GM12878 (cell line): ENCODE measurements at regions not wholly inside any gene's neighbourhood (a gene's known extent, or its start where the extent isn't known, plus 50 kb on each side); places are given as distances from the start of the nearest gene placed in this dataset.

Experiments used
- ATAC-seq: fragments of 200-7000 bp; cut with Tn5 transposase; 3 replicates; pipeline ENCODE4 v1.9.1; 2020; ENCODE audit warnings: mild to moderate bottlenecking, moderate library complexity
- BruUV-seq: library from RNA; stranded (reverse); fragments of 400-500 nt; replicated peaks from 2 replicates; lab custom pipeline; 2021; lab: Mats Ljungman, UMichigan
- CTCF ChIA-PET: fragments of 300-600 bp; sonication (Branson Sonifier 250); formaldehyde crosslinking; extraction: SDS; loops from one replicate; lab custom pipeline; 2021; ENCODE audit warnings: inconsistent platforms; lab: Yijun Ruan, JAX
- POLR2A ChIA-PET: fragments of 350-600 bp; formaldehyde crosslinking; extraction: SDS; loops from one replicate; lab custom pipeline; 2021; ENCODE audit warnings: inconsistent platforms; lab: Charles Lee
- RAD21 ChIA-PET: fragments of 300-600 bp; sonication (Branson Sonifier 250); formaldehyde crosslinking; loops from one replicate; lab custom pipeline; 2023; ENCODE audit warnings: antibody characterized with exemption; ENCODE audit not compliant: unreplicated experiment; lab: Charles Lee
- SMC1A ChIA-PET: fragments of 300-600 bp; sonication (Branson Sonifier 250); formaldehyde crosslinking; loops from one replicate; lab custom pipeline; 2023; ENCODE audit not compliant: unreplicated experiment, uncharacterized antibody; lab: Charles Lee
- DNase-seq: peaks from one replicate; pipeline ENCODE4 v3.0.0-alpha.2; 2011; ENCODE audit warnings: low read depth, low spot score
- FAIRE-seq: peaks from 3 replicates; lab custom pipeline; 2011; peaks lifted over from hg19 to GRCh38; lab: Jason Lieb, UNC
- H2AFZ ChIP-seq: 2 replicates; pipeline ENCODE4 v1.6.0; 2011; ENCODE audit warnings: low read depth, low read length, control low read depth; ENCODE audit not compliant: control insufficient read depth
- H3K27ac ChIP-seq: 2 replicates; pipeline ENCODE4 v1.5.1; 2011; ENCODE audit warnings: control low read depth; ENCODE audit not compliant: control insufficient read depth, insufficient read depth
- H3K27me3 ChIP-seq, 2 experiments: replicated peaks in 1 of 2; 2 replicates each; pipeline versions ENCODE4 v1.6.0 to v1.6.1; 2011; ENCODE audit warnings: low read length in 1 of 2; ENCODE audit not compliant: control insufficient read depth in 2 of 2, insufficient read depth in 2 of 2
- H3K36me3 ChIP-seq, 2 experiments: 2 replicates each; pipeline ENCODE4 v1.5.1; 2011; ENCODE audit warnings: low read length in 1 of 2; ENCODE audit not compliant: control insufficient read depth in 2 of 2, insufficient read depth in 2 of 2
- H3K4me1 ChIP-seq: 2 replicates; pipeline ENCODE4 v1.6.1; 2011; ENCODE audit warnings: mild to moderate bottlenecking, low read length, moderate library complexity, mixed read lengths; ENCODE audit not compliant: control insufficient read depth, insufficient read depth
- H3K4me2 ChIP-seq: 2 replicates; pipeline ENCODE4 v1.6.0; 2011; ENCODE audit warnings: control low read depth; ENCODE audit not compliant: control insufficient read depth, insufficient read depth
- H3K4me3 ChIP-seq: fragments of 200-600 bp; sonication (generic); 2 replicates; pipeline ENCODE4 v1.5.1; 2016
- H3K79me2 ChIP-seq: 2 replicates; pipeline ENCODE4 v1.6.0; 2011; ENCODE audit warnings: low read length; ENCODE audit not compliant: control insufficient read depth, insufficient read depth
- H3K9ac ChIP-seq: 2 replicates; pipeline ENCODE4 v1.8.0; 2011; ENCODE audit warnings: low read length, control low read depth, mixed read lengths; ENCODE audit not compliant: control insufficient read depth, insufficient read depth
- H3K9me3 ChIP-seq: replicated peaks from 3 replicates; pipeline ENCODE4 v1.5.1; 2011; ENCODE audit warnings: mild to moderate bottlenecking, low read length; ENCODE audit not compliant: control insufficient read depth, insufficient read depth
- H4K20me1 ChIP-seq: 2 replicates; pipeline ENCODE4 v1.6.0; 2011; ENCODE audit not compliant: control insufficient read depth, insufficient read depth
- EGR1 ChIP-seq, 2 experiments: IDR thresholded peaks; 1 replicate in 1 of 2; 2 replicates in 1 of 2; pipeline ENCODE4 v1.6.1; 2011 to 2012; ENCODE audit warnings: low read depth in 2 of 2, low read length in 2 of 2, borderline replicate concordance in 1 of 2, mild to moderate bottlenecking in 1 of 2, moderate library complexity in 1 of 2
- EP300 ChIP-seq, 2 experiments: fragments of 150-350 bp in 1 of 2; IDR thresholded peaks; 2 replicates each; pipeline ENCODE4 v1.6.1; 2011 to 2012; ENCODE audit warnings: low read depth in 2 of 2, low read length in 2 of 2, borderline replicate concordance in 1 of 2, improper control_type of control experiment in 1 of 2, inconsistent platforms in 1 of 2; ENCODE audit not compliant: control insufficient read depth in 1 of 2
- ETV6 ChIP-seq, 2 experiments: fragments of 450-650 bp in 1 of 2; IDR thresholded peaks in 1 of 2; conservative IDR thresholded peaks in 1 of 2; 2 replicates each; pipeline ENCODE4 v1.6.1; 2014; ENCODE audit warnings: antibody characterized with exemption in 1 of 2, borderline replicate concordance in 1 of 2, low read depth in 1 of 2, mild to moderate bottlenecking in 1 of 2, moderate library complexity in 1 of 2
- FOXK2 ChIP-seq: fragments of 450-650 bp; IDR thresholded peaks from 2 replicates; pipeline ENCODE4 v1.6.1; 2017; ENCODE audit warnings: mild to moderate bottlenecking, moderate library complexity
- GATAD2B ChIP-seq: fragments of 450-650 bp; conservative IDR thresholded peaks from 2 replicates; pipeline ENCODE4 v1.6.1; 2017; ENCODE audit warnings: low read depth, mild to moderate bottlenecking, moderate library complexity
- HDGF ChIP-seq: fragments of 450-650 bp; IDR thresholded peaks from 2 replicates; pipeline ENCODE4 v1.6.1; 2016; ENCODE audit warnings: antibody characterized with exemption
- JUND ChIP-seq: IDR thresholded peaks from 2 replicates; pipeline ENCODE4 v1.6.1; 2012; ENCODE audit warnings: low read depth, mild to moderate bottlenecking, low read length, improper control_type of control experiment, moderate library complexity
- NR2C2 ChIP-seq: IDR thresholded peaks from 2 replicates; pipeline ENCODE4 v1.6.1; 2011; ENCODE audit warnings: borderline replicate concordance, low read depth; ENCODE audit not compliant: control insufficient read depth, insufficient read length
- RBBP5 ChIP-seq: fragments of 200-600 bp; sonication (generic); conservative IDR thresholded peaks from 2 replicates; pipeline ENCODE4 v1.6.1; 2016
- STAT1 ChIP-seq: fragments of 450-650 bp; conservative IDR thresholded peaks from 2 replicates; pipeline ENCODE4 v1.6.1; 2014; ENCODE audit warnings: antibody characterized with exemption, mild to moderate bottlenecking
- TCF3 ChIP-seq: IDR thresholded peaks from 2 replicates; pipeline ENCODE4 v1.6.1; 2012; ENCODE audit warnings: low read depth, mild to moderate bottlenecking, low read length, borderline replicate concordance; ENCODE audit not compliant: insufficient read depth
- YY1 ChIP-seq: IDR thresholded peaks from 2 replicates; pipeline ENCODE4 v1.6.1; 2011; ENCODE audit warnings: low read depth, mild to moderate bottlenecking, low read length
- ZNF217 ChIP-seq: fragments of 450-650 bp; IDR thresholded peaks from 2 replicates; pipeline ENCODE4 v1.6.1; 2017; ENCODE audit warnings: antibody characterized with exemption, mild to moderate bottlenecking
- WGBS: methylation state at CpG from one replicate; pipeline ENCODE4 v1.1.6; 2016; ENCODE audit warnings: low lambda C conversion rate; ENCODE audit not compliant: insufficient replicate concordance, insufficient coverage; ENCODE audit errors: missing lambda C conversion rate; 5-methylcytosine and 5-hydroxymethylcytosine counted together
- in situ Hi-C: fragments of 300-500 bp; cut with MboI; formaldehyde crosslinking; loops from 9 replicates; pipeline ENCODE4 v1.14.3; 2018; ENCODE audit warnings: mixed read lengths
- intact Hi-C: fragments of 100-400 bp; cut with micrococcal nuclease; formaldehyde crosslinking; loops from one replicate; pipeline ENCODE4 v1.14.2; 2022; ENCODE audit not compliant: unreplicated experiment
- TF ChIP-seq, protein P1 (sequence below): IDR thresholded peaks from 2 replicates; pipeline ENCODE4 v1.6.1; 2011; ENCODE audit warnings: borderline replicate concordance, low read depth, mild to moderate bottlenecking, moderate library complexity, low read length; ENCODE audit not compliant: insufficient read depth, poor library complexity, severe bottlenecking
- TF ChIP-seq, protein P2 (sequence below): fragments of 450-650 bp; formaldehyde crosslinking; IDR thresholded peaks from 2 replicates; pipeline ENCODE4 v1.4.0; 2022; ENCODE audit warnings: mild to moderate bottlenecking, moderate library complexity
- TF ChIP-seq, protein P3 (sequence below): IDR thresholded peaks from 2 replicates; pipeline ENCODE4 v1.6.1; 2012; ENCODE audit warnings: mild to moderate bottlenecking, low read depth, low read length

DNA sequence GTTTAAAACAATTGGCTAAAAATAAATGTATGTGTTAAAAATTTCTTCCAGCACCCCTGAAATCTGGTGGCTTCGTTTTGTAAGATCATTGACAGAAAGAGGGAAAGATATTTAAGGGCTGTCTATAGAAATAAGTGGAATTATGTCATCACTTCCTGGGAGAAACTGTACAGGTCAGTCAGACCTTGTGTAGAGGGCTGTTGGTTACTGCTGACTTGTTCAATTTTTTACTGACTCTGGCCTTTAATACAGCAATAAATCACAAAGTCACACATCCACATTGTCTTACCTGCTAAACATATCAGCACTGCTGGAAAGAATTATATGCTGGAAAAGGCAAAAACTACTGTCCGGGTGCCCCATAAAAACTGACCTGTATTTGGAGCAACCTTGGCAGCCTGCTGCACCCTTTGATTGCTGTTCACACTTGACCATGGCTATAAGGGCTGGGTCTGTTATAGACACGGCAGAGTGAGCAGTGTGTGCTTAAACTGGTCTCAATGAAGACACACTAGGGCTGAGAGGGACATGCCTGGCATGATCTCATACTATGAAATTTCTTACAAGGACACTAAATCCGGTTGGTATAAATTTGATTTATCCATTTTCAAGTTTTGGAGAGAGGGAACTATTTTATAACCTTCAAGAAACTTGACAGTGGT is 162.1 kb downstream of the NHLRC3 start:
- intact Hi-C loops = no loop called here
- ATAC-seq (no peak), DNase-seq (no peak), FAIRE-seq (no peak)
- CTCF ChIA-PET = no interaction called here
- in situ Hi-C loops = no loop called here
- H3K36me3 ChIP-seq = no peaks in the 10 kb centered on the region
- no peak overlapping the region for H3K4me3 ChIP-seq
- no peak overlapping the region for H3K27ac ChIP-seq
- POLR2A ChIA-PET = no interaction called here
- H3K27me3 ChIP-seq = no peaks in the 10 kb centered on the region
- 34% methylated on average over 4 of the region's 4 CpGs for whole genome bisulfite sequencing
- no peaks in the 10 kb centered on the region for H3K4me1 ChIP-seq
- RAD21 ChIA-PET = no interaction called here
- no peaks in the 10 kb centered on the region for H3K79me2 ChIP-seq
- no peaks in the 10 kb centered on the region for H3K9me3 ChIP-seq
- no TSS peak for BruUV-seq
- H3K9ac ChIP-seq = no peak overlapping the region
- SMC1A ChIA-PET = interaction anchor here (1.8 kb wide), 1 partner anchor 7 kb away, joined by 10 read pairs; no protein-coding TSS in a partner anchor
- H4K20me1 ChIP-seq = no peaks in the 10 kb centered on the region
- no peak overlapping the region for H2AFZ ChIP-seq
- no peak overlapping the region for H3K4me2 ChIP-seq
- TF ChIP-seq, protein P1, sequence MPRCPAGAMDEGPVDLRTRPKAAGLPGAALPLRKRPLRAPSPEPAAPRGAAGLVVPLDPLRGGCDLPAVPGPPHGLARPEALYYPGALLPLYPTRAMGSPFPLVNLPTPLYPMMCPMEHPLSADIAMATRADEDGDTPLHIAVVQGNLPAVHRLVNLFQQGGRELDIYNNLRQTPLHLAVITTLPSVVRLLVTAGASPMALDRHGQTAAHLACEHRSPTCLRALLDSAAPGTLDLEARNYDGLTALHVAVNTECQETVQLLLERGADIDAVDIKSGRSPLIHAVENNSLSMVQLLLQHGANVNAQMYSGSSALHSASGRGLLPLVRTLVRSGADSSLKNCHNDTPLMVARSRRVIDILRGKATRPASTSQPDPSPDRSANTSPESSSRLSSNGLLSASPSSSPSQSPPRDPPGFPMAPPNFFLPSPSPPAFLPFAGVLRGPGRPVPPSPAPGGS = no peak
- TF ChIP-seq ETV6 (conservative IDR thresholded peaks at IDR 0.05 in 1 of 2, IDR thresholded peaks at IDR 0.05 in 1 of 2; ENCODE audit: borderline replicate concordance in 1 of 2, low read depth in 1 of 2) (no peak), EGR1 (IDR thresholded peaks at IDR 0.05; ENCODE audit: borderline replicate concordance in 1 of 2, low read depth in 2 of 2, low read length in 2 of 2) (no peak), HDGF (no peak), GATAD2B (no peak), STAT1 (no peak), YY1 (no peak), ZNF217 (no peak), FOXK2 (no peak), EP300 (IDR thresholded peaks at IDR 0.05; ENCODE audit: borderline replicate concordance in 1 of 2, control insufficient read depth in 1 of 2, low read depth in 2 of 2, low read length in 2 of 2) (no peak), JUND (no peak), TCF3 (no peak), NR2C2 (no peak), RBBP5 (no peak)
- TF ChIP-seq, protein P2, sequence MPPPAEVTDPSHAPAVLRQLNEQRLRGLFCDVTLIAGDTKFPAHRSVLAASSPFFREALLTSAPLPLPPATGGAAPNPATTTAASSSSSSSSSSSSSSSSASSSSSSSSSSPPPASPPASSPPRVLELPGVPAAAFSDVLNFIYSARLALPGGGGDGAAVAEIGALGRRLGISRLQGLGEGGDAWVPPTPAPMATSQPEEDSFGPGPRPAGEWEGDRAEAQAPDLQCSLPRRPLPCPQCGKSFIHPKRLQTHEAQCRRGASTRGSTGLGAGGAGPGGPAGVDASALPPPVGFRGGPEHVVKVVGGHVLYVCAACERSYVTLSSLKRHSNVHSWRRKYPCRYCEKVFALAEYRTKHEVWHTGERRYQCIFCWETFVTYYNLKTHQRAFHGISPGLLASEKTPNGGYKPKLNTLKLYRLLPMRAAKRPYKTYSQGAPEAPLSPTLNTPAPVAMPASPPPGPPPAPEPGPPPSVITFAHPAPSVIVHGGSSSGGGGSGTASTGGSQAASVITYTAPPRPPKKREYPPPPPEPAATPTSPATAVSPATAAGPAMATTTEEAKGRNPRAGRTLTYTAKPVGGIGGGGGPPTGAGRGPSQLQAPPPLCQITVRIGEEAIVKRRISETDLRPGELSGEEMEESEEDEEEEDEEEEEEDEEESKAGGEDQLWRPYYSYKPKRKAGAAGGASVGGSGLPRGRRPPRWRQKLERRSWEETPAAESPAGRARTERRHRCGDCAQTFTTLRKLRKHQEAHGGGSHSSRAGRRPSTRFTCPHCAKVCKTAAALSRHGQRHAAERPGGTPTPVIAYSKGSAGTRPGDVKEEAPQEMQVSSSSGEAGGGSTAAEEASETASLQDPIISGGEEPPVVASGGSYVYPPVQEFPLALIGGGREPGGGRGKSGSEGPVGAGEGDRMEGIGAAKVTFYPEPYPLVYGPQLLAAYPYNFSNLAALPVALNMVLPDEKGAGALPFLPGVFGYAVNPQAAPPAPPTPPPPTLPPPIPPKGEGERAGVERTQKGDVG (CRISPR knock-in tag) = no peak
- TF ChIP-seq, protein P3, sequence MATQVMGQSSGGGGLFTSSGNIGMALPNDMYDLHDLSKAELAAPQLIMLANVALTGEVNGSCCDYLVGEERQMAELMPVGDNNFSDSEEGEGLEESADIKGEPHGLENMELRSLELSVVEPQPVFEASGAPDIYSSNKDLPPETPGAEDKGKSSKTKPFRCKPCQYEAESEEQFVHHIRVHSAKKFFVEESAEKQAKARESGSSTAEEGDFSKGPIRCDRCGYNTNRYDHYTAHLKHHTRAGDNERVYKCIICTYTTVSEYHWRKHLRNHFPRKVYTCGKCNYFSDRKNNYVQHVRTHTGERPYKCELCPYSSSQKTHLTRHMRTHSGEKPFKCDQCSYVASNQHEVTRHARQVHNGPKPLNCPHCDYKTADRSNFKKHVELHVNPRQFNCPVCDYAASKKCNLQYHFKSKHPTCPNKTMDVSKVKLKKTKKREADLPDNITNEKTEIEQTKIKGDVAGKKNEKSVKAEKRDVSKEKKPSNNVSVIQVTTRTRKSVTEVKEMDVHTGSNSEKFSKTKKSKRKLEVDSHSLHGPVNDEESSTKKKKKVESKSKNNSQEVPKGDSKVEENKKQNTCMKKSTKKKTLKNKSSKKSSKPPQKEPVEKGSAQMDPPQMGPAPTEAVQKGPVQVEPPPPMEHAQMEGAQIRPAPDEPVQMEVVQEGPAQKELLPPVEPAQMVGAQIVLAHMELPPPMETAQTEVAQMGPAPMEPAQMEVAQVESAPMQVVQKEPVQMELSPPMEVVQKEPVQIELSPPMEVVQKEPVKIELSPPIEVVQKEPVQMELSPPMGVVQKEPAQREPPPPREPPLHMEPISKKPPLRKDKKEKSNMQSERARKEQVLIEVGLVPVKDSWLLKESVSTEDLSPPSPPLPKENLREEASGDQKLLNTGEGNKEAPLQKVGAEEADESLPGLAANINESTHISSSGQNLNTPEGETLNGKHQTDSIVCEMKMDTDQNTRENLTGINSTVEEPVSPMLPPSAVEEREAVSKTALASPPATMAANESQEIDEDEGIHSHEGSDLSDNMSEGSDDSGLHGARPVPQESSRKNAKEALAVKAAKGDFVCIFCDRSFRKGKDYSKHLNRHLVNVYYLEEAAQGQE = no peak
